ENCODE measurements at regions not wholly inside any gene's neighbourhood (a gene's known extent, or its start where the extent isn't known, plus 50 kb on each side); places are given as distances from the start of the nearest gene placed in this dataset.
"Not testable (repeated sequence)": the region's sequence is repeated elsewhere in the genome, so short reads cannot be mapped to it uniquely, and the experiment has no call there.

- DNase-seq: no peak
Observed at GRCh38 chr6:11320914-11321597, 88.6 kb upstream of the NEDD9 start.

GRCh38 chr6:11318835-11319813 lies 86.7 kb upstream of the NEDD9 start:
- no peak for DNase-seq

- DNase-seq: no peak
Observed at GRCh38 chr6:11317885-11318771, 85.7 kb upstream of the NEDD9 start.

GRCh38 chr6:11315743-11316437 lies 83.4 kb upstream of the NEDD9 start:
- no peak for DNase-seq

- no peak for DNase-seq
Observed at GRCh38 chr6:11313207-11313606, 80.7 kb upstream of the NEDD9 start.

GRCh38 chr6:11311970-11312369 lies 79.5 kb upstream of the NEDD9 start:
- no peak for DNase-seq

- DNase-seq: no peak
Observed at GRCh38 chr6:11309947-11310665, 77.6 kb upstream of the NEDD9 start.

- DNase-seq: no peak
Observed at GRCh38 chr6:11307226-11307625, 74.8 kb upstream of the NEDD9 start.

GRCh38 chr6:11304946-11305345 lies 72.5 kb upstream of the NEDD9 start:
- DNase-seq: no peak

GRCh38 chr6:11299876-11300428 lies 67.5 kb upstream of the NEDD9 start:
- not testable (repeated sequence) for DNase-seq

GRCh38 chr6:11299421-11299784 lies 66.9 kb upstream of the NEDD9 start:
- not testable (repeated sequence) for DNase-seq

GRCh38 chr6:11298651-11299420 lies 66.4 kb upstream of the NEDD9 start:
- no peak for DNase-seq

- DNase-seq: no peak
Observed at GRCh38 chr6:11297376-11297729, 64.9 kb upstream of the NEDD9 start.

GRCh38 chr6:11296449-11297375 lies 64.2 kb upstream of the NEDD9 start:
- no peak for DNase-seq

- no peak for DNase-seq
Observed at GRCh38 chr6:11295969-11296368, 63.5 kb upstream of the NEDD9 start.

- no peak for DNase-seq
Observed at GRCh38 chr6:11294228-11294627, 61.8 kb upstream of the NEDD9 start.

GRCh38 chr6:11292594-11293236 lies 60.2 kb upstream of the NEDD9 start:
- no peak for DNase-seq

GRCh38 chr6:11292091-11292490 lies 59.6 kb upstream of the NEDD9 start:
- no peak for DNase-seq

- DNase-seq: no peak
Observed at GRCh38 chr6:11291582-11291981, 59.1 kb upstream of the NEDD9 start.

All from NCI-H2081 (cell line).